NCI-H2227 treated with DMSO at 0.1 percent for 48 hours (cell line): ENCODE measurements at regions not wholly inside any gene's neighbourhood (a gene's known extent, or its start where the extent isn't known, plus 50 kb on each side); places are given as distances from the start of the nearest gene placed in this dataset.

Experiments used
- DNase-seq: peaks from one replicate; lab custom pipeline; 2025; lab: John Stamatoyannopoulos, UW

- no peak for DNase-seq
These were observed 400.0 kb downstream of the SOX9 start for GRCh38 chr17:72520665-72521303.

- DNase-seq = no peak
These were observed 402.7 kb downstream of the SOX9 start for GRCh38 chr17:72523491-72523890.

GRCh38 chr17:72525225-72526015, 404.6 kb downstream of the SOX9 start:
- DNase-seq = no peak

- DNase-seq = no peak
These were observed 405.9 kb downstream of the SOX9 start for GRCh38 chr17:72526769-72527168.

- no peak for DNase-seq
These were observed 407.0 kb downstream of the SOX9 start for GRCh38 chr17:72527789-72528188.

GRCh38 chr17:72528683-72529082, 407.9 kb downstream of the SOX9 start:
- no peak for DNase-seq

- no peak for DNase-seq
These were observed 408.6 kb downstream of the SOX9 start for GRCh38 chr17:72529386-72529785.

- DNase-seq = no peak
These were observed 409.6 kb downstream of the SOX9 start for GRCh38 chr17:72530454-72530853.

- DNase-seq = no peak
These were observed 410.9 kb downstream of the SOX9 start for GRCh38 chr17:72531729-72532128.

GRCh38 chr17:72534265-72534664, 413.4 kb downstream of the SOX9 start:
- DNase-seq = no peak

- no peak for DNase-seq
These were observed 414.0 kb downstream of the SOX9 start for GRCh38 chr17:72534776-72535175.

- no peak for DNase-seq
These were observed 414.5 kb downstream of the SOX9 start for GRCh38 chr17:72535346-72535745.

- no peak for DNase-seq
These were observed 415.0 kb downstream of the SOX9 start for GRCh38 chr17:72535779-72536178.

- DNase-seq = no peak
These were observed 416.0 kb downstream of the SOX9 start for GRCh38 chr17:72536788-72537187.

- no peak for DNase-seq
These were observed 417.6 kb downstream of the SOX9 start for GRCh38 chr17:72538443-72538842.

GRCh38 chr17:72538901-72539352, 418.1 kb downstream of the SOX9 start:
- DNase-seq = no peak

GRCh38 chr17:72539981-72540897, 419.4 kb downstream of the SOX9 start:
- DNase-seq = peak; percentile 60

GRCh38 chr17:72542317-72542716, 421.5 kb downstream of the SOX9 start:
- DNase-seq = no peak

GRCh38 chr17:72545766-72546165, 424.9 kb downstream of the SOX9 start:
- no peak for DNase-seq

GRCh38 chr17:72553051-72553755, 432.4 kb downstream of the SOX9 start:
- DNase-seq = no peak

GRCh38 chr17:72554508-72554907, 433.7 kb downstream of the SOX9 start:
- DNase-seq = no peak

- DNase-seq = no peak
These were observed 434.2 kb downstream of the SOX9 start for GRCh38 chr17:72555052-72555451.
